ENCODE measurements at regions not wholly inside any gene's neighbourhood (a gene's known extent, or its start where the extent isn't known, plus 50 kb on each side); places are given as distances from the start of the nearest gene placed in this dataset.

- Mint-ChIP-seq H3K4me3 (no peak overlapping the region), H3K9me3 (no peaks in the 10 kb centered on the region), H3K4me1 (ENCODE audit: low read depth in 2 of 2) (no peaks in the 10 kb centered on the region), H3K36me3 (ENCODE audit: insufficient read depth) (no peaks in the 10 kb centered on the region), H3K27ac (no peak overlapping the region), H3K27me3 (peaks cover 25 to 31% of the 10 kb centered on the region in 2 donors)
- no peak for DNase-seq
- ATAC-seq (replicated peaks): no peak
Observed at GRCh38 chr14:95979339-95980042, 59.7 kb upstream of the C14orf132 start.

GRCh38 chr14:95980402-95980801, 58.8 kb upstream of the C14orf132 start:
- Mint-ChIP-seq H3K4me3 (no peak overlapping the region), H3K27me3 (peaks cover 22 to 39% of the 10 kb centered on the region in 2 donors), H3K9me3 (no peaks in the 10 kb centered on the region), H3K27ac (no peak overlapping the region), H3K36me3 (ENCODE audit: insufficient read depth) (no peaks in the 10 kb centered on the region), H3K4me1 (ENCODE audit: low read depth in 2 of 2) (no peaks in the 10 kb centered on the region)
- ATAC-seq (replicated peaks) (no peak), DNase-seq (no peak)

GRCh38 chr14:95981965-95982364, 57.2 kb upstream of the C14orf132 start:
- Mint-ChIP-seq H3K4me3 (no peak overlapping the region), H3K27me3 (peaks cover 29 to 50% of the 10 kb centered on the region in 2 donors), H3K36me3 (ENCODE audit: insufficient read depth) (no peaks in the 10 kb centered on the region), H3K27ac (no peak overlapping the region), H3K9me3 (no peaks in the 10 kb centered on the region), H3K4me1 (ENCODE audit: low read depth in 2 of 2) (no peaks in the 10 kb centered on the region)
- DNase-seq (no peak), ATAC-seq (replicated peaks) (no peak)

- no peaks in the 10 kb centered on the region for H3K9me3 Mint-ChIP-seq
- H3K4me3 Mint-ChIP-seq: no peak overlapping the region
- H3K27me3 Mint-ChIP-seq: peaks cover 40 to 72% of the 10 kb centered on the region in 2 donors
- ATAC-seq (replicated peaks) (no peak), DNase-seq (no peak)
- H3K27ac Mint-ChIP-seq: no peak overlapping the region
- H3K4me1 Mint-ChIP-seq (ENCODE audit: low read depth in 2 of 2): no peaks in the 10 kb centered on the region
- no peaks in the 10 kb centered on the region for H3K36me3 Mint-ChIP-seq (ENCODE audit: insufficient read depth)
Observed at GRCh38 chr14:95984206-95984605, 55.0 kb upstream of the C14orf132 start.

All from effector memory CD8-positive, alpha-beta T cell (primary cell).